CD14-positive monocyte (primary cell): ENCODE measurements at regions not wholly inside any gene's neighbourhood (a gene's known extent, or its start where the extent isn't known, plus 50 kb on each side); places are given as distances from the start of the nearest gene placed in this dataset.

Source experiments
- DNase-seq, 3 donors: peaks; one replicate each; pipeline ENCODE4 v3.0.0-alpha.2; 2011 to 2022
- H2AFZ ChIP-seq: 2 replicates; pipeline ENCODE4 v1.6.0; 2012; ENCODE audit warnings: mild to moderate bottlenecking, low read depth, low read length, inconsistent platforms; ENCODE audit not compliant: insufficient read depth, poor library complexity, severe bottlenecking
- H3K27ac ChIP-seq, 2 donors: 1 replicate in 1 of 2; 2 replicates in 1 of 2; pipeline ENCODE4 v1.5.1; 2012 to 2013; ENCODE audit warnings: low read length in 2 of 2, control low read depth in 1 of 2, inconsistent platforms in 1 of 2, low read depth in 1 of 2, mild to moderate bottlenecking in 1 of 2
- H3K27me3 ChIP-seq, 2 donors: one replicate each; pipeline versions ENCODE4 v1.6.0 to v1.6.1; 2011 to 2013; ENCODE audit warnings: low read length in 2 of 2; ENCODE audit not compliant: control insufficient read depth in 2 of 2, insufficient read depth in 2 of 2
- H3K36me3 ChIP-seq, 2 donors: replicated peaks in 1 of 2; 1 replicate in 1 of 2; 2 replicates in 1 of 2; pipeline versions ENCODE4 v1.5.1 to v1.6.1; 2012 to 2013; ENCODE audit warnings: low read length in 2 of 2, control low read depth in 1 of 2, inconsistent platforms in 1 of 2, mild to moderate bottlenecking in 1 of 2; ENCODE audit not compliant: insufficient read depth in 2 of 2, control insufficient read depth in 1 of 2
- H3K4me1 ChIP-seq, 2 donors: 1 replicate in 1 of 2; 2 replicates in 1 of 2; pipeline versions ENCODE4 v1.5.1 to v1.6.1; 2012 to 2013; ENCODE audit warnings: low read length in 2 of 2, control low read depth in 1 of 2, inconsistent platforms in 1 of 2, mild to moderate bottlenecking in 1 of 2, moderate library complexity in 1 of 2; ENCODE audit not compliant: insufficient read depth in 2 of 2, control insufficient read depth in 1 of 2
- H3K4me2 ChIP-seq: replicated peaks from 2 replicates; pipeline ENCODE3; 2012; ENCODE audit warnings: low read length, moderate library complexity, mild to moderate bottlenecking; ENCODE audit not compliant: poor library complexity, severe bottlenecking; ENCODE audit errors: extremely low read depth
- H3K4me3 ChIP-seq, 3 experiments: fragments of 200-600 bp in 1 of 3; sonication (generic) in 1 of 3; replicated peaks in 1 of 3; 1 replicate in 2 of 3; 2 replicates in 1 of 3; pipeline ENCODE4 v1.5.1; 2011 to 2013; ENCODE audit warnings: low read length in 3 of 3, mild to moderate bottlenecking in 3 of 3, control low read depth in 2 of 3, low read depth in 2 of 3, inconsistent platforms in 1 of 3, moderate library complexity in 1 of 3
- H3K79me2 ChIP-seq: 2 replicates; pipeline ENCODE4 v1.6.0; 2012; ENCODE audit warnings: mild to moderate bottlenecking, control low read depth, inconsistent platforms, low read length, moderate library complexity; ENCODE audit not compliant: insufficient read depth
- H3K9ac ChIP-seq: 2 replicates; pipeline ENCODE4 v1.6.0; 2017; ENCODE audit warnings: low read length, mild to moderate bottlenecking; ENCODE audit not compliant: insufficient read depth, poor library complexity, severe bottlenecking
- H3K9me3 ChIP-seq, 2 donors: replicated peaks in 1 of 2; 1 replicate in 1 of 2; 2 replicates in 1 of 2; pipeline versions ENCODE4 v1.5.1 to v1.6.1; 2012 to 2013; ENCODE audit warnings: low read length in 2 of 2, control low read depth in 1 of 2; ENCODE audit not compliant: control insufficient read depth in 1 of 2, insufficient read depth in 1 of 2
- H4K20me1 ChIP-seq: 2 replicates; pipeline ENCODE4 v1.6.0; 2012; ENCODE audit warnings: mild to moderate bottlenecking, low read length, control low read depth, moderate library complexity; ENCODE audit not compliant: insufficient read depth
- H3K27ac Mint-ChIP-seq, 7 donors: one replicate each; pipeline ENCODE4 v1.8.0; 2020; ENCODE audit warnings: mild to moderate bottlenecking in 7 of 7, mixed read lengths in 7 of 7, moderate library complexity in 6 of 7, inconsistent platforms in 2 of 7
- H3K27me3 Mint-ChIP-seq, 3 donors: one replicate each; pipeline ENCODE4 v1.8.0; 2021 to 2022; ENCODE audit warnings: low read depth in 3 of 3, mild to moderate bottlenecking in 3 of 3, mixed read lengths in 3 of 3, moderate library complexity in 3 of 3, inconsistent platforms in 1 of 3
- H3K36me3 Mint-ChIP-seq, 2 donors: one replicate each; pipeline ENCODE4 v1.8.0; 2020; ENCODE audit warnings: mixed read lengths in 2 of 2, inconsistent platforms in 1 of 2, mild to moderate bottlenecking in 1 of 2
- H3K4me1 Mint-ChIP-seq: one replicate; pipeline ENCODE4 v1.8.0; 2020; ENCODE audit warnings: mild to moderate bottlenecking, mixed read lengths
- H3K4me3 Mint-ChIP-seq, 2 donors: one replicate each; pipeline ENCODE4 v1.8.0; 2020; ENCODE audit warnings: mild to moderate bottlenecking in 2 of 2, mixed read lengths in 2 of 2, moderate library complexity in 1 of 2
- H3K9me3 Mint-ChIP-seq, 7 donors: one replicate each; pipeline ENCODE4 v1.8.0; 2020 to 2022; ENCODE audit warnings: mixed read lengths in 7 of 7, mild to moderate bottlenecking in 6 of 7, moderate library complexity in 6 of 7, inconsistent platforms in 2 of 7
- CTCF ChIP-seq: fragments of 200-600 bp; IDR thresholded peaks from one replicate; pipeline ENCODE4 v1.8.0; 2022; ENCODE audit warnings: antibody characterized with exemption, mild to moderate bottlenecking
- WGBS: methylation state at CpG from one replicate; pipeline ENCODE4 v1.1.5; 2013; ENCODE audit warnings: missing lambda C conversion rate; ENCODE audit not compliant: insufficient coverage; 5-methylcytosine and 5-hydroxymethylcytosine counted together
- intact Hi-C, 2 donors: fragments of 100-400 bp; cut with micrococcal nuclease; formaldehyde crosslinking; loops; one replicate each; pipeline versions ENCODE4 v1.15.0 to v1.15.1; 2023

GRCh38 chr3:65279225-65279782 is 591.5 kb upstream of the ADAMTS9 start:
- H3K4me2 ChIP-seq = no peak overlapping the region
- no peak overlapping the region for H3K9ac ChIP-seq
- no peak overlapping the region for H3K4me3 ChIP-seq
- Mint-ChIP-seq H3K27me3 (peaks cover 0 to 1% (median 0%) of the 10 kb centered on the region in 3 donors), H3K4me3 (no peak overlapping the region), H3K9me3 (peaks cover 0 to 4% (median 0%) of the 10 kb centered on the region in 7 donors), H3K27ac (no peak overlapping the region), H3K36me3 (no peaks in the 10 kb centered on the region), H3K4me1 (no peaks in the 10 kb centered on the region)
- H4K20me1 ChIP-seq = no peaks in the 10 kb centered on the region
- no peaks in the 10 kb centered on the region for H3K36me3 ChIP-seq
- H3K9me3 ChIP-seq = no peaks in the 10 kb centered on the region
- TF ChIP-seq CTCF = no peak
- no peaks in the 10 kb centered on the region for H3K79me2 ChIP-seq
- H2AFZ ChIP-seq = no peak overlapping the region
- no peak for DNase-seq
- no peaks in the 10 kb centered on the region for H3K27me3 ChIP-seq
- 100% methylated on average over 3 of the region's 6 CpGs for WGBS
- H3K4me1 ChIP-seq = no peaks in the 10 kb centered on the region
- H3K27ac ChIP-seq = no peak overlapping the region
- intact Hi-C loops = no loop called here

- no peak for TF ChIP-seq CTCF
- H3K4me3 ChIP-seq = no peak overlapping the region
- no peak overlapping the region for H3K4me3 Mint-ChIP-seq
- H3K9me3 Mint-ChIP-seq = peaks cover 0 to 3% (median 0%) of the 10 kb centered on the region in 7 donors
- no peak overlapping the region for H3K4me2 ChIP-seq
- no peak overlapping the region for H3K9ac ChIP-seq
- no CpG with 5 or more reads among the region's 2 CpGs for WGBS
- H3K4me1 Mint-ChIP-seq = no peaks in the 10 kb centered on the region
- no peak overlapping the region for H3K27ac ChIP-seq
- DNase-seq = no peak
- H3K4me1 ChIP-seq = no peaks in the 10 kb centered on the region
- H3K9me3 ChIP-seq = no peaks in the 10 kb centered on the region
- intact Hi-C loops = no loop called here
- H4K20me1 ChIP-seq = no peaks in the 10 kb centered on the region
- H2AFZ ChIP-seq = no peak overlapping the region
- peaks cover 0 to 1% (median 0%) of the 10 kb centered on the region in 3 donors for H3K27me3 Mint-ChIP-seq
- H3K36me3 ChIP-seq = no peaks in the 10 kb centered on the region
- H3K27ac Mint-ChIP-seq = no peak overlapping the region
- H3K79me2 ChIP-seq = no peaks in the 10 kb centered on the region
- no peaks in the 10 kb centered on the region for H3K27me3 ChIP-seq
- no peaks in the 10 kb centered on the region for H3K36me3 Mint-ChIP-seq
Measured at GRCh38 chr3:65277798-65278197, 590.0 kb upstream of the ADAMTS9 start.
